HS-5 (cell line): ENCODE measurements at regions not wholly inside any gene's neighbourhood (a gene's known extent, or its start where the extent isn't known, plus 50 kb on each side); places are given as distances from the start of the nearest gene placed in this dataset.
A peak's percentile ranks its signal among the peaks of the same experiment; 100 is the strongest.

Experiments
- DNase-seq: peaks from one replicate; pipeline ENCODE4 v3.0.0-alpha.2; 2012; ENCODE audit warnings: low read depth

DNA sequence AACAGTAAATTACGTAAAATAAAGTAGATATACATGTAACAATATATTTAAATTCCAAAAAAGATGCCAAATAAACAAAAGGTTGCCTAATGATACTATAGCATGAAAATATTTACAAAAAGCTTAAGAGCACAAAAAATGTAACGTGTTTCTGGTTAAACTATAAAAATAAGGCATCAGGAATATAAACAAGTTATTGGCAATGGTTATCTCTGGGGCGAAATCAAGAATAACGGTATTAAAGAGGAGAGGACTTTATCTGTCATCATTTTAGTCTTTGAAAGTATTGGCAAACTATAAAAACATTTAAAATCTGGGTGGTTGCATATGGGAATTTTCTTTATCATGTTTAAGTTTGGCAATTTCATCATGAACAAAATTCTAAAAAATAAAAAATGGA, 1599.2 kb downstream of the MAT2B start:
- DNase-seq: no peak

DNA sequence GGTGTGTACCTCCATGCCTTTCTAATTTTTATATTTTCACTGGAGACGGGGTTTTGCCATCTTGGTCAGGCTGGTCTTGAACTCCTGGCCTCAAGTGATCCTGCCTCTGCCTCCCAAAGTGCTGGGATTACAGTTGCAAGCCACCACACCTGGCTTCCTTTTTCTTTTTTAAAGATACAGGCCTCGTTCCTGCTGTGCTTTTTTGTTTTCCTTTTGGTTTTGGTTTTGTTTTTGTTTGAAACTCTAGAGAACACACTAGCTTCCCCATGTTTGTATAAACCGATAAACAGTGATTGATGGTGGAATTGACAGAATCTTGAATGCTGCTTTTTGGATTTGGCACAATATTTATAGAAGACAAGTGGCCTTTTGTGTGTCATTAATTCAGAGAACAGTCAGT, 1603.4 kb downstream of the MAT2B start:
- DNase-seq: no peak

- no peak for DNase-seq
Measured at GRCh38 chr5:165119175-165119574, 1613.8 kb downstream of the MAT2B start.

GRCh38 chr5:165126598-165126997, 1621.2 kb downstream of the MAT2B start:
- no peak for DNase-seq

- no peak for DNase-seq
Measured at GRCh38 chr5:165127941-165128340, 1622.5 kb downstream of the MAT2B start.

- peak; percentile 52 for DNase-seq
Measured at GRCh38 chr5:165130656-165131055, 1625.2 kb downstream of the MAT2B start.

DNA sequence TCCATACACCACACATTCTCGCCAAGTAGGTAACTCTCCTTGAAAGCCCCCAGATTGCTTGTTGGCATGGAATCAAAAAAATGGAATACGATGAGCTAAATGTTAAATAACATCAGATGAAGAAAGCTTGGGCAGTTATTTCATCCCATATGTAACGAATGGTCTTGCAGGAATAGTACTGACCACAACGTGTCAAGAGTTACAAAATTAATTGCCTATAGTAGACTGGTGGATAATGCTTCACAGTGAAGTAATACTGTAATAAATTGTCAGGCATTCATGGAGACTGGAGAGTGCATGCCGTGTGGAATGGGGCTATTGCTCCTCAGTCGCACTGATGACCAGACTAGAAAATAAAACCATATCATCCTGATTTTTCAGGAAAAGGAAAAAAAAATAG, 1628.7 kb downstream of the MAT2B start:
- DNase-seq: no peak

DNA sequence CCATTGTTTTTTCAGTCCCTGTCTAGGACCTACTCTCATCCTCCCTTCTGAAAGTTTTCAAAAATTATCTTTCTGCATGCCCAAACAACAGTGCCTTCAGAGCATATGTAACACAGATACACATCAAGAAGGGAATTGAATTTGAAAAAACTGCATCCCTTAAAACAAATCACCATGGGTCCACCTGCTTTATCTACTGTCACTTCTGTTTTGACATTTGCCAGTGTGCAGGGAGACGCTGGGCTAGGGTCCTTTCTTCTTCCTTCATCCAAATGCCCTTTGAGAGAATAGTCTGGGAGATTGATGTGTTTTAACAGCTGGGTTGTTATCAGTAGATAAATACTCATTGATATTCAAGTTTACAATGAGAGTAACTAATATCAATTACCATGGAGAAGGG, 1630.1 kb downstream of the MAT2B start:
- no peak for DNase-seq

DNA sequence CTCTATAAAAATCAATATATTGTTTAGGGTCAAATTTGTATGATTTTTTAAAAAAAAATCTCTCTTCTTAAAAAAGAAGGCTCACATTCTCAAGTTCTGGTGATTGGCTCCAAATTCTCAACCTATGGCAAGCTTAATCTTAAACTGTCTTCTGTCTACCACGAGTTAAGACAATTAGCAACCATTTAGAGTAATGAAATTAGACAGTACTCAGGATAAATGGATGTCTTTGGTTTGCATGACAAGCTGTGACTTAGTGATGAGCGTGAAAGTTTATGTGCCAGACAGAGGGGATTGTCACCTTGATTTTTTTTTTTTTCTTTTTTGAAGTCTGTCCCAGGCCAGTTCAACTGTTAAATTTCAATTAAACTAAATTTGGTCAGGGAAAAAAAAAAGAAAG, 1632.3 kb downstream of the MAT2B start:
- DNase-seq: no peak

- no peak for DNase-seq
Measured at GRCh38 chr5:165138236-165138635, 1632.8 kb downstream of the MAT2B start.

- no peak for DNase-seq
Measured at GRCh38 chr5:165139262-165139661, 1633.8 kb downstream of the MAT2B start.

DNA sequence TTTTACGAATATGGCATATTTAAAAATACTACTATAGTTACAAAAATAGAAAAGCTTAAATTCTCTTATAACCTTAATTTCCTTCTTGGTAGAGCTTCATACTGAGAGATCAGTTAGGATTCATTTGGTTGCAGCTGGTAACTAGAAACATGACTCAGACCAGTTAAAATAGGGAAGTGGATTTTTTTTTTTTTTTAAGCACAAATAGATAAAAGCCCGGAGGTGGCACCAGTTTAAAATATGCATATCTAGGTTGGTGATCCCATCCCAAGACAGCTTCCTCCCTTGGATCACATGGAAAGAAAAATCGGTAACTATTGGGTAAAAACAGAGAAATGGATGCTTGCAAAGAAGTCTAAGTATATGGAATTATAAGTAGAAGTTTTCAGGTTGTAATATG, 1634.3 kb downstream of the MAT2B start:
- DNase-seq: no peak

DNA sequence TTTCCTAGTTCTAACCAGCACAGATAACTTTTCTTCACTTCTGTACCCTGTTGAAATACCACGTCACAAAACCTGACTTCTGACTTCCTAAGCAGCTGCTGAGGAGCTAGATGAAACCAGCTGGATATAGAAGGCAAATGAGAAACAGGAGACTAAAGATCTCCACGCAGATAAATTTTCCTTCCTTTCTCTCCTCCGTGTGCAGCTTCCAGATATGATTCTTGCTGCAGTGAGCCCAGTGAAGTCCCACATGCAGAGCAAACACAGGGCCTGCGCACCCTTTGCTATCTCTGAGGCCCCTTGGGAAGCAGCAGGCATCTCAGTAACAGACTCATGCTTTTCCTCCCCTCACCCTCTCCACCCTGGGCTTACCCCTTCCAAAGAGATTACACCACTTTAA, 1638.3 kb downstream of the MAT2B start:
- DNase-seq: no peak

GRCh38 chr5:165149431-165149830, 1644.0 kb downstream of the MAT2B start:
- no peak for DNase-seq

GRCh38 chr5:165152058-165152457, 1646.6 kb downstream of the MAT2B start:
- no peak for DNase-seq

DNA sequence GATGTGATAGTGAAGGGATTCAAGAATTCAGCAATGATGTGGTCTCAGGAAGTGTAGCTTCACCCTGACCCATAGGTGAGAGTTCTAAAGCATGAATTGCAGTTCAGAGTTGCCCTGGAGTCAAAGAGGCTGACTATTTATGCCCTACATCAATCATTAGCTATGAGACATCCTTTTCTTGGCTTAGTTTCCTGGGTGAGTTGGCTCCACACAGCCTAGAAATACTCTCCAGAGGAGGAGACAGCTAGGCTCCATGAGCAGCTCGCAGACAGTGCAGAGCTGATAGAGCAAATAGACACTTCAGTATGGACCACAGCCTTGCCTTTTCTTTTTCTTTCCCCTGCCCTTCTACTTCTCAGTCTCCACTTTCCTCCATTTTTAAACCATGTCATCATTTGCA, 1651.8 kb downstream of the MAT2B start:
- DNase-seq: no peak

DNA sequence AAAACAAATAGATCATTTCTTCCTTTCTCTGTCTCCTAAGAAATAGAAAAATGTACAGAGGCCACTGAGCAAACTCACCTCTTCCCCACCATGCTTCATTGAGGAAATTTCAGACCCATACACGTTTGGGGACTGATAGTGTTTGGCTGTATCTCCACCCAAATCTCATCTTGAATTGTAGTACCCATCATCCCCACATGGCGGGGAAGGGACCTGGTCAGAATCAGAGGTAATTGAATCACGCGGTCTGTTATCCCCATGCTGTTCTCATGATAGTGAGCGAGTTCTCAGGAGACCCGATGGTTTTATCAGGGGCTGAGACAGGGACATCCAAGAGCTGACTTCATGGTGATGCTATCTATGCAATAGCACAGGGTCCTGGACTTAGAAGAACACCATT, 1655.8 kb downstream of the MAT2B start:
- no peak for DNase-seq

DNA sequence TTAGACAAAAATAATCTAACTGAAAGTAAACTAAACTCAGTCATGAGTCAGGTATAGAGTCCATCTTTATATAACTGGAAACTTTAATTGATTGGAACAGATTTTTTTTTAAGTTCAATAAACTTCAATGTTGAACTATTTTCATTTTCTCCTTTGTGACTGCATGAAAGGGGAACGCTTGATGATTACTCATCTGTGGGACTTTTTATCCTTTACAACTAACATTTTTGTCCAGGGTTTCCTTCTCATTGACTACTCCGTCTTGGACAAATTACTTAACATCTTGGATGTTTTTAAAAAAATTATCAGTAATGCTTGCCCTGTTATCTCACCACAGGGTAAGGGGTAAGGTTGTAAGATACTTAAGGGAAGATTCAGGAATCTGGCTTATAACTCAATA, 1658.4 kb downstream of the MAT2B start:
- no peak for DNase-seq

GRCh38 chr5:165173651-165174050, 1668.2 kb downstream of the MAT2B start:
- no peak for DNase-seq

DNA sequence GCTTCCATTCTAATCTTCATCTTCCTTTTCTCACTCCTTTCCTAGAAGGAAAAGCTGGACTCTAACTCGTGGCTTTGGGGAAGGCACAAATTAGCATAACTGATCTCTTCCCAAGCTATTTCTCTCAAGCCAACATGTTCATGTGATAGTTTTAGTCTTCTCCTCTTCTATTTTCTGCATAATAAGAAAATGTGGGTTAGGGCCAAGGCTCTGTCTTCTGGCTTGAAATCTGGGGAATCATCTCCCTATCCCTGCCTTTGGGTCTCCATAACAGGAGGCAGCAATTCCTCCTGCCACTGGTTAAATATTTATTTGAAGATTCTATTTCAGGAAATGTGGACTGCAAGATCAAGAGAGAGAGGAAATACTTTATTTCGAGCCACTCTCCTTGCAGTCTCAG, 1669.6 kb downstream of the MAT2B start:
- no peak for DNase-seq

GRCh38 chr5:165184183-165184582, 1678.8 kb downstream of the MAT2B start:
- no peak for DNase-seq

DNA sequence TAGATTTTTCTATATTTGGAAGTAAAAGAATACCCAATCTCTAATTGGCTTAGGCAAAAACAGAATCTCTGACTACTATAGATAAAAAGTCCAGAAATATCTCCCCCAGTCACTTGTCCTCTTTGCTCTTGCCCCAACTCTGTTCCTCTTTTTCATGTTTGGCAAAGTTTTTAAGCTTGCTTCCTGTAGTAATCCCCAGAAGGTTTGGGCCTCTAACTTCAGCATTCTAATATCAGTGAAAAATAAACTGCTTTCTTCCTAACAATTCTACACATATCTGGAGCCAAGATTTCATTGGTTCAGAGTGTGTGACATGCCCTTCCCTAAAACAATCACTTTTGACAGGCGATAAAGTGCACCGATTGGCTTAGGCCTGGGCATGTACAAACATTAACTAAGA, 1680.3 kb downstream of the MAT2B start:
- DNase-seq: no peak

GRCh38 chr5:165187815-165188214, 1682.4 kb downstream of the MAT2B start:
- no peak for DNase-seq

GRCh38 chr5:165188556-165189175, 1683.2 kb downstream of the MAT2B start:
- no peak for DNase-seq

DNA sequence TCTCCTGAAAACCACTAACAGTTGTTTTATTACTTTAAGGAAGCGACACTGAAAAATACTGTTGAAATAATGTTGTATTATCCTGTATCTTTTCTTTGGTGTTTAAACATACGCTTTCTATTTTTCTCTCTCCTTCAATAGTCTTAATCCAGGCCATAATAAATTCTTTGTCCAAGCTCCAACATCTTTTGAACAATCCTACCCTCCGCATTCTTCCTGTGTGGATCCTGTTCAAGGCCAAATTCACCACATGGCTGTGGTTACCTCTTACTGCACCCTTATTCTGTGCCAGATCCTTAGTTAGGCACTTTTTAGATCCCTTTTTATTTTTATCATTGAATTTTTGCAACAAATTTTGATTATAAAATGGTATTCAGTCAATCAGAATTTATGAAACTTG, 1691.5 kb downstream of the MAT2B start:
- DNase-seq: no peak
